ENCODE measurements at regions not wholly inside any gene's neighbourhood (a gene's known extent, or its start where the extent isn't known, plus 50 kb on each side); places are given as distances from the start of the nearest gene placed in this dataset.
"Not testable (repeated sequence)": the region's sequence is repeated elsewhere in the genome, so short reads cannot be mapped to it uniquely, and the experiment has no call there.

DNA sequence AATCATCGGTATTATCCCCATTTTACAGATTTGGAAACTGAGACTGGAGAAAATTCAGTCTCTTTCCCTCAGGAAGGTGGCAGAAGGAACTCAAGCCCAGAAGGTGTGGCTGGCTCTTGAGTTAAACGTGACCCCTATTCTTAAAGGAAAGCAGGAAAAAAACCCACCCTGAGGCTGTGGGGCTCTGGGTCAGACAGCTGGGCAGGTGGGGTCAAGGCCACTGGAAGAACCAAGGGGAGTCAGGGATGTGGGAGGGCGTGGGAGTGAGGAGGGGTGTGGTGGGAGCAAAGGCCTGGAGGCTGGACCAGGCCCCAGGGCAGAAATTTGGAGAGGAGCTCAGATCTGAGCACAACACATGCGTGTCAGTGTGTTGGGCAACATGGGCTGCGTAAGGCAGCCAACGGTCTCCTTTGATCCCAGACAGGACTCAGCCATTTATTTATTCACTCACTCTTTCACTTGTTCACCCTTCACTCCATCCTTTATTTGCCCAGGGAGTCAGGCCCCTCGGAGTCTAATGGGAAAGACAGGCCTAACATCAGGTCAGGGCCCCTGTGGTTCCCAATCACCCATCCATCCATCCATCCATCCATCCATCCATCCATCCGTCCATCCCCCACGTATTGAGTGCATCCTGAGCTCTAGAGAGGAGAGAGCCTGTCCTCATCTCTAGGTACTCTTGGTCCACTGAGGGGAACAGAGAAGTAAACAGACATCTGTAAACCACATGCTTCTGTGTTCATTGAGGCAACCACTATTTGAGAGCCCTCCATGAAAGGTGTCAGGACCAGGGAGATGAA is 165.0 kb downstream of the VEGFA start:
- no peak for DNase-seq (ENCODE audit: low spot score)

DNA sequence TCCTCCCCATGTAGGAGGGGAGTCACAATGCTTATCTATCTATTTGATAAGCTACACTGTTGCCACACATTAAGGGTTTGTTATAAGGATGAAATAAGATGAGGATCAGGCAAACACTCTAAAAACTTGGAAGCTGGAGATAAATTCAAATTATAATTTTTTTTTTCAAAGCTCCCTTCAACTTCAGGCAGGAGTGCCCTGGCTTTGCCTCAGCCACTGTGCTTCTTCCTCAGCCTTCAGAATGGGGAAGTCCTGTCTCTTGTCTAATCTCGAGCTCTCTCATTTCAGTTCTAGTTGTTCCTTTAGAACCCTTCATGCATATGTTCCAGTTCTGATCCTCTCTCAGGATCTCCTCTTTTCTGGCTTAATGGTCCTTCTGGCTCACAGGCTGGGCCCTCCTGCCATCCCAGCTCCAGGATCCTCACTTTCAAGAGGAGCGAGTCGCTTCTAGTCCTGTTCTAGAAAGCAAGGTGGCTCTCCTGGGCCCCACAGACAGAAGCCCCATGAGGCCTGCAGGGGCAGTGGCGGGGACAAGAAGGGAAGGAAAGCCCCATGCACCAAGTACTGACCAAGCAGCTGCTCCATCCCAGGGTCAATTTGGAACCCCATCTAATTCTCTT is 164.3 kb downstream of the VEGFA start:
- no peak for DNase-seq (ENCODE audit: low spot score)

DNA sequence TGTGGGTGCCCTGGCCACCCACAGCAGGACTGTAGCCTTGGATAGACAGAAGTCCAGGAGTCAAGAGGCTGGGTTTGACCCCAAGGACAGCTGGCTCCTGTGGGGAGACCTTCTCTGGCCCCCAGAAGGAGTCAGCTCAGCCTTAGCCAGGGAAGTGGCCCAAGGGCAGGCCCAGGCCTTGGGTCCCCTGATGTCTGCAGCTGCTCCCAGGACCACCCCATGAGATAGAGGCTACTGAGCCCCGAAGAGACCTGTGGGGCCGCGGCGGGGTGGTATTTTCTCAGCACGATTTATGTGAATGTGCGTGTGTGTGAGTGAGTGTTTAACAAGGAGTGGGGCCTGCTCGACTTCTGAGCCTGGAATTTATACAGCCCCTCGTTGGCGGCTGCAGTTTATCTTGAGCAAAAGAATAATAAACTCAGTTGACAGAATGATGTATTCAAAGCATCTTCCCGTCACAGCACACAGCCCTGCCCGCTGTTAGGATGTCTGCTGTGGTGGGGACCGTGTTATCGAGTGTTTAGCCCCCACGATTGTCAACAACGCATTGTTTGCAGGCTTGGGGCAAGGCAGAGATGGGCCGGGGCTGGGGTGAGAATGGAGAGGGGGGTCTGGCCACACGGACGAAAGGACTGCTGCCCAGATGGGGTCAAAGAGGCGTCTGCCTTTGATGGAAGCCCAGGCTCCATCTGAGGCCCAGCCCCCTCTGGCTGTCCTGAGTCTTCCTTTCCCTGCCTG is 163.3 kb downstream of the VEGFA start:
- no peak for DNase-seq (ENCODE audit: low spot score)

DNA sequence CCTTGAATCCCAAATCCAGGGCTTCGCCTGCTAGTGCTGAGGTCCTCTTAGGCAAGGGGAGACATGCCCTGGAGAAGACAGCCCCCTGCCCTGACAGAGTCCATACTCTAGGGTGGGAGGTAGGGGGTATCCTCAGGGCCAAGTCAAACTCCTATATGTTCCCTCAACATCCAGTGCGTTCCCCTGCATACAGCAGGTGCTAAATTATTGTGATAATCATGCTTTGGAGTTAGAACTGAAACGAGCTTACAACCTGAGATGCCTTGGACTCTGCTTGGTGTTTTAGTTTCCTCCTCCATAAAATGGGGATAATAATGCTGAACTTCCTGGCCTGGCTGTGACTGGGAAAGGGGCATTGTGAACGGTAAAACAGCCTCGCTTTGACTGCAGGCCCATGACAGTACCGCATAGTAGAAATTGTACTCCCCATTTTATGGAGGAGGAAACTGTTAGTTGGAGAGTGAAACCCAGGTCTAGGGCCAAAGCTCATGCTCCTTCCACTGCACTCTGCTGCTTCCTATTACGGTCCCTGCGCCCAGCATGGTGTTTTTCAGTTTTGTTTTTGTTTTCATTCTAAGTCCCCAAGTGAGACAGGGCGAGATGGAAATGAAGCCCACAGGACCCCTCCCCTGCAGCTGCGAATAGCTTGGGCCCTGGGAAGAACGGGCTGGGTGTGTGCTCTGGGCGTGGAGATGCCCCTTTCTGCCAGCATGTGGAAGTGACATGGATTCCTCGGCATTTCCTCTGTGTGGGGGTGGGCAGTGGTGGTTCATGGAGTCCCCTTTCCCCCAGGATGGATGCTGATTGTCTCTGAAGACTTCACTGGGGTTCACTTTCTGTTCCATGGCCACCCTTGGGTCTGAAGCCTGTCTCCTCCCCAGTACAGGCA is 162.5 kb downstream of the VEGFA start:
- no peak for DNase-seq (ENCODE audit: low spot score)

DNA sequence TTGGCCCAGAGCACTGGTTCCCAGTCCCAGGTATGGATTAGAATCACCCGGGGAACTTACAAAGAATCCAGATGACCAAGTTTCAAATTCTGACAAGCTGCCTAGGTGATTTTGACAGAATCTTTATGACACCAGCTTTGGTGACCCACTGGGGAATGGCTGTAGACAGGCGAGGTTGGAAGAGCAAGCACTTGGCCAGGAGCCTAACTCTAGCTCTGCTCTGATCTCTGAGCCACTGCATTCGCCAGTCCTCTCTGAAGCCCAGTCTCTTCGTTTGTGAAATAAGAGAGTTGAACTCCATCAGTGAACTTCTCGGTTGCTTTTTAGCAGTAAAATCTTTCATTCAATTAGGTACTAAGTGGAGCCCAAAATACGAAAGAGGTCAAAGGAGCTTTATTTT is 161.2 kb downstream of the VEGFA start:
- DNase-seq (ENCODE audit: low spot score), result no peak

DNA sequence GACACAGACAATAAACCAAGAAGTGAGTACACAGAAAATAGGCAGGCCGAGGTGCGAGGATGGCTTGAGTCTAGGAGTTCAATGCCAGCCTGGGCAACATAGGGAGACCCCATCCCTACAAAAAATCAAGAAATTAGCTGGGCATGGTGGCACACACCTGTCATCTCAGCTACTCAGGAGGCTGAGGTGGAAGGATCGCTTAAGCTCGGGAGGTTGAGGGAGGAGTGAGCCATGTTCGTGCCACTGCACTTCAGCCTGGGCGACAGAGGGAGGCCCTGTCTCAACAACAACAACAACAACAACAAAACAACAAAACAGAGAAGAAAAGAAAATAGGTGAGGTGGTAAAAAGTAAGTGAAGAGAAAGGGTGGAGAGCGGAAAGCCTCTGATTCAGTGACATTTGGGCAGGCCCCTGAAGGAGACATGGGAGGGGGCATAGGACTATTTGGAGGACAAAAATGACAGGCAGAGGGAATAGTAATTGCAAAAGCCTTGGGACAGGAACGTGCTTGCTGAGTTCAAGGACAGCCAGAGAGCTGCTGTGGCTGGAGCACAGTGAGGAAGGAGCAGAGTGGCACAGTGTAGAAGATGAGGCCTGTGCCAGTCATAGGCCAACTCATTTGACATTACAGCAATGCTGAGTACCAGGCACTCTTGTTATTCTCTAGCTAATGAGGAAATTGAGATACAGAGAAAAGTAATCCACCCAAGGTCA is 160.6 kb downstream of the VEGFA start:
- DNase-seq (ENCODE audit: low spot score), result no peak

DNA sequence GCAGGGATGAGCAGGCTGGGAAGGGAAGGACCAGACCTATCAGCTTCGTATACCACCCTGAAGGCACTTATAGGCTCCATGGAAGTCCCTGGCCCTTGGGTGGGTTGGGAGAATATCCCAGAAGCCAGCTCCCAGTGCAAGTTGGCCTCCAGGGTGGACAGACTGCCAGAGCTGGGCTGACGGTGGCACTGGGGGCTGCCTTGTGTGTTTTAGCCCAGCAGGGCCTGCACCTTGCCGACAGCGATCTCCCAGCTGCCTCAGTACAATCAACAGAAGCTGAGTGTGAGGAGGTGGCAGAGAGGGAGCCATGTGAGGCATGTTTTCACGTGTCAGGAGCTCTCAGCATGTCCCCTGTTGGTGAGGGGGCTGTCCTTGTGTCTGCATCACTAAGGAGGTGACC is 159.5 kb downstream of the VEGFA start:
- DNase-seq (ENCODE audit: low spot score), result no peak

DNA sequence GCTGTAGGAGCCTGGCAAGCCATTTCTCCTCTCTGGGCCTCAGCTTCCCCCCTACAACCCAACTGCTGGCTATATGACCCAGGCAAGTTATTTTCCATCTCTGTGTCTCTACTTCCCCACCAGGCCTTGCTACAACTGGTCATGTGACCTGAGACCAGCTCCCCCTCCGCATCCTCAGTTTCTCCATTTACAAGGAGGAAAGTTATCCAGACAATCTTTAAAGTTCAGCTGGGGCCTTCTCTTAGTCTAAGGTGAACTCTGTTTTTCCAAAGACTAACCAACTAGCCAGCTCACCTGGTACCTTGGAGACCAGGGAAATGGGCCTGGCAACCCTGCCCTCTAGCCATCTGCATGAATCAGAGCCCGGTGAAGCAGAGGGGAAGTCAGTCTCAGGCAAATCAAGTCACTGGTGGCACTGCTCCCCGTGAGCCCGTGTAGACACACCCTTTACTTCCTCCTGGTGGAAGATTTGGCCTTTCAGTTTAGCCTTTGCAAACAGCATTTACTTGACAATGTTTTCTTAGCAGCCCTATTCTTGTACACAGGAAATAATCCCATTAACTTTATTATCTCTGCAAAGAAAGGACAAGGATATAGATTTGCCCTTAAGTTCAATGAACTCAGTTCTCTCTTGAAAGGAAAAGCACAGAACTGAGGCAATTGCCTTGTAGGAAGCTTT is 157.7 kb downstream of the VEGFA start:
- no peak for DNase-seq (ENCODE audit: low spot score)

DNA sequence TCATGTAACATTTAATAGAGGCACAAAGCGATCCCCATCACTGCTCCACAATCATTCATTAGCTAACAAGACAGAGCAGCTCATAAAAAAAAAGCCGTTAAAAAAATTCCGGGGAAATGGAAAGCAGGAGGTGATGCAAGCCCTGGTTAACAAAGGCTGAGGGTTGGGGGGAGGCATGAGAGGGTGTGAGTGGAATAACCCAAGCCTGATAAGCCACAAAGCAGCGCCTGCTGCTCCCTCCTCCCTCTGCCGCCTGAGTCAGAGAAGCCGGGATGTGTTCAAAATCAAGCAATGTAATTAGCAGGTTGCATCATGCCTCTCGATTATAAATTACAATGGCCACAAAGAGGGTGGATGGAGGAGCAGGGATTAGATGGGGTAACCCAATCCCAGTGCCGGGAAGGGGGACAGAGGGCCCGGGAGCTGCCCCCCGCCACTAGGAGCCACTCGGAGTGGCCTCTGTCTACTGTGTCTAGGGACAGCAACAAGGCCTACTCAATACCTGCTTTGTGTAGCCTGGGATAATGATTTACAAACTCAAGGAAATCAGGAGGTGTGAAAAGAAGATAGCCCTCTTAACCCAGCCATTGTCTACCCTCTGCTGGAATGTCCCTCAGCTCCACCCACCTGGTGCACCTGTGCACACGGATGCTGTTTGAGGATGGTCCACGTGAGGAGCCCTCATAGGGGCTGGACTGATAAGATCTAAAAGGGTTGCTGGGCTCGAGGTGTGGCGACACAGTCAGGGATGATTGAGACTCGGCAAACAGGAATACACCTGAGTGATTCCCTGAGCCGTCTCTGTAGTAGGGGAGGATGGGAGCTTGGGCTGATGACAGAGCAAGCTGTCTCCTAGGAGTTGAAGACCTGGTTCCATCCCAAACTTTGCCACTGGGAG is 156.9 kb downstream of the VEGFA start:
- no peak for DNase-seq (ENCODE audit: low spot score)

DNA sequence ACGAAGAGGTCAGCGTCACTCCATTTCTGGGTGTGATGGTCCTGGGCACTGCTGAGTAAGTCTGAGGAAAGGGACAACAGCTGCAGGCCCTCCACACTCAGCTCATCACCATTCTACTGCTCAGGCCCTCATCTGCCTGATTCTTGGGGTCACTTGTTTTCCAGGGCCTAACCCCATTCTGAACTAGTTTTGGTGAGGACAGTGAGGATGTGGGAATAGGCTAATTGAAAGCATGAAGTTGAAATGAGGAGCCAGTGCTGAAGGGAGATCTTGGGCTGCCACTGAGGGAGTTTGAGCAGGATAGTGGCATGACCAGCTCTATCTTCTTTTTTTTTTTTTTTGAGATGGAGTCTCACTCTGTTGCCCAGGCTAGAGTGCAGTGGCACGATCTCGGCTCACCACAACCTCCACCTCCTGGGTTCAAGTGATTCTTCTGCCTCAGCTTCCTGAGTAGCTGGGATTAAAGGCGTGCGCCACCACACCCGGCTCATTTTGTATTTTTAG is 155.7 kb downstream of the VEGFA start:
- not testable (repeated sequence) for DNase-seq (ENCODE audit: low spot score)

DNA sequence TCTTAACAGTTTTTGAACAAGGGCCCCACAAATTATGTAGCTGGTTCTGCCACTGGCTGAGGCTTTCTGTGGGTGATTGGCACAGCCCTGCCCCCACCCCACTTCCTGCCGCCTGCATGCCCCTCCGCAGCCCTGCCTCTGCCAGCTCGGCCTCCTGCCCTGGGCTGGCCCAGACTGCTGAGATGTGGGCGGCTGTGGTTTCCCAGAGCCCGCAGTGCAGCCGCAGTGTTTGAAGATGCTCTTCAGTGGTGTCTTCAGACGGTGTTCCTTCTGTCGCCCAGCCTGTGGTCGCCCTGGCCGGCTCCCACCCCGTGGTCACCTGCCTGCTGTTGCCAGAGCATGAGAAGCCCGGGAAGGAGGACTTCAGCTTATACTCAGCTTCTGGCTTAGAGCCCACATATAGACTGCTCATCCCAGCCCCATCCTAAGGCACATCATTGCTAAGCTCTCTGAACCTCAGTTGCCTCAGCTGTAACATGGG is 154.3 kb downstream of the VEGFA start:
- peak; percentile 36 for DNase-seq (ENCODE audit: low spot score)

DNA sequence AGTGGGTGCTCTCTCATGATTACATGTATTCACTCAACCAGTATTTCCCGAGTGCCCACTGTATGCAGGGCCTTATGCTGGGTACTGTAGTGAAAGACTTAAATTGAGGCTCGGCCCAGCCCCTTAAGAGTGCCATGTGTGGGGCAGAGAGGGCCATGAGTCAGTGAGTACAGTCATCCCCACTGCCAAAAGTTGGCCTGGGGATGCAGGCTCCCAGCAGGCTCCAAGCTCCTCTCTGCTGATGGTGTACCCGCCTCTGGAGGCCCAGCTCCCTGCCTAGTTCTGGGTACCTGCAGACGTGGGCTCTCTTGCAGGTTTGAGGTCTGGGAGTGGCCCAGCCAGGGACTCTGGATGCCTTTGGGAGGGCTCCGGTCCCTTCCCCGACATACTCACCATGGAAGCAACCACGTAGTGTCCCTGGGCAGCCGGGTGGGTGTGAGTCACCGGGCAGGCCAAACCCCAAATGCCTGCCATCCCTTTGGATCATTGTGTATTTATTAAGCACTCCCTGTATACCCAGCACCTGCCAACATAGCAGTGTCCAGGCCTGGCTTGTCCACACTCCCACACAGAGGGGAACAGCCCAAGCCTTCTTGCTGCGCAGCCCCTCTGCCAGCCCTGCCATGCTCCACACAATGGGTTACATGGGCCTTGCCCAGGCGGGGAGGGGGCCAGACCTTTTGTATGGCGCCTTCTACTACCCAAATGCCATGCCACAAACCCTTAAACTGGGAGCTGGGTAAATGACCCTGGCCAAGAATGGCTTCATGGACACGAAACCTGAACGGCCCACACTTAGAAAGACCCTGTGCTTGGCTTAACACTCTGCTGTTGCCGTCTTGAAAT is 153.6 kb downstream of the VEGFA start:
- no peak for DNase-seq (ENCODE audit: low spot score)

DNA sequence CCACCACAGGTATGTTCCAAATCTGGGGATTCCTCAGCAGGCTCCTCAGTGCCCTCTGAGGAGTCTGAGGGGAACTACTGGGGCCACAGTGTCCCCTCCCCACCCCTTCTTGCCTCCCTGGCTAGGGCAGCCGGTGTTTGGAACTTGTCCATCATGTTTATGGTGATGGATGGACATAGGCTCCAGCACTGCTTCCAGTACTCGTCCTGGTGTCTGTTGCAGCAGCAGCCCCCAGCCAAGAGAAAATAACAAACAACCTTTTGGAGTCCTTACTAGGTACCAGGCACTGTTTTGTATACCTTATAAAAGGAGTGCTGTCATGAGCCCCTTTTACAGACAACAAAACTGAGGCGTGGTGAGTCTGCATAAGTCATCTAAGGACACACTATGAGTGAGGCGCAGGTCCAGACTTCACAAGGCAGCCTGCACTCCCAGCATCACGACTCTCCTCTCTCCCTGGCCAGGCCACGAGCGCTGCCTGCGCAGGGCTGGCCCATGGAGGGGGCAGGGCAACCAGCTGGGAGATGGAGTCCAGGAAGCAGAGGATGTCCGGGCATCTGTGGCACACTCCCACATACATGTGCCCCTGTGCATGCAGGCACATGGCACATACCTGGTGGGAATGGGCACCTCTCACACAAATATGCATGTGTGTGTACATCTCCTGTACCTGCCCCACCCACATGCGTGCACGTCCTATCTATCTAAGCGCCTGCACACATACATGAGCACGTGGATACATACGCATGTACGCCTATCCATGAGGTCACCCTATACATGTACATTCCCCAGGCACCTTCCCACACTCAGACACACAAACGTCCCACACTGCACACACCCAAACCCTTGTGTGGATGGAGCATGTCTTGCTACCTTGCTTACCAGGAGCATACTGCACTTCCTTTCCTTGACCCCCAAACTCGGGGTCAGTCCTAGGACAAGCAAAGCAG is 152.7 kb downstream of the VEGFA start:
- no peak for DNase-seq (ENCODE audit: low spot score)

DNA sequence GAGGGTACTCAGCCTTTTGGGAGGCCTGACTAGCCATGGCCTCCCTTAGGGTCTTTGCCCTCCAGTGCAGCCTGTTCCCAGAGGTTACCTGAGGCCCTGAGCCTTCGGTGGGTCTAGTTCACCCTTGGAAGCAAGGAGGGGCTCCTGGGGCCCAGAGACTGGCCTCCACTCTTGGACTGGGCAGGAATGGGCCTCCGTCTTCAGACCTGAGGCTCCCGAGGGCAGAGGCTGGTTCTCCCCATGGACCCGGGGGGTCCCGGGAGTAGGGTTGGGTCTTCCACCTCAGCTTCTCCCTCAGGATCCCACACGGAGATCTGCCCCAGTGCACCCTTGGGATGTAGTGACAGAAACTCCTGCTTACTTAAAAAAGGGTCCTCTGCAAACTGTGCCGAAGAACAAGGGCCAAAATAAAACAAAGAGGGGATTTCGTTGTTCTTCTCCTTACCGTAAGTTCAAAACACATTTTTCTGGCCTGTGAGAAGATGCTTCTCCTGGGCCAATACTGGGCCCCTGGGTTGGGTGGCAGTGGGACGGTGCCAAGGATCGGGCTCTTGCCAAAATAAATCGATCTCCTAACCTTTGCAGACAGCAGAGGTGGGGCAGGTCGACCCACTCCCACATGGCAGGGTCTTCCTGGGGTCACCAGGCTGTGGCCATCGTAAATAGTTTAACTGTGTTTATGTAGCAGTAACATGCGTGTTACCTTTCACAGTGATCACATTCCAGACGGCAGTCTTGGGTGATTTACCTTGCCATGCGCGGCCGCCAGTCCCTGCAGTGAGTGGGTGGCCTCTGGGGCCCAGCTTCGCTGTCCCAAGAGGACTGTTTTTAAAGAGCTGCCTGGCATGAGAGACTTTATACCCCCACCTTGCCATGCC is 151.8 kb downstream of the VEGFA start:
- no peak for DNase-seq (ENCODE audit: low spot score)

DNA sequence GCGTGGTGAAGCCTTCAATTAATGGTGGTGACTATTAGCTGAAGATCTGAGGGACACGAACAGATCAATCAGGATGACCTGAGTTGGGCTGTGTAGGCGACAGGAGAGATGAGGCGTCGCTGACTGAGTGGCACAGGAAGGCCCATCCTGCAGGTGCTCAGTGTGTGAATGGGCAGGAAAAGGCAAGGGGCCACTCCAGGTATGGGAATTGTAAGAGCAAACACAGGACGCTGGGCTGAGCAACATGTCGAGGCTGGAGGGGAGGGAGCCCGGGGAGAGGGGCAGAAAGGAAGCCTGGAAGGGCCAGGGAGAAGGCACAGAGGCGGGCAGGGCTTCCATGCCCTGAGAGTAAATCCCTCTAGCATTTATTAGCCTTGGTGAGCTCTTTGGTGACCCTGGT is 151.0 kb downstream of the VEGFA start:
- DNase-seq (ENCODE audit: low spot score), result no peak

DNA sequence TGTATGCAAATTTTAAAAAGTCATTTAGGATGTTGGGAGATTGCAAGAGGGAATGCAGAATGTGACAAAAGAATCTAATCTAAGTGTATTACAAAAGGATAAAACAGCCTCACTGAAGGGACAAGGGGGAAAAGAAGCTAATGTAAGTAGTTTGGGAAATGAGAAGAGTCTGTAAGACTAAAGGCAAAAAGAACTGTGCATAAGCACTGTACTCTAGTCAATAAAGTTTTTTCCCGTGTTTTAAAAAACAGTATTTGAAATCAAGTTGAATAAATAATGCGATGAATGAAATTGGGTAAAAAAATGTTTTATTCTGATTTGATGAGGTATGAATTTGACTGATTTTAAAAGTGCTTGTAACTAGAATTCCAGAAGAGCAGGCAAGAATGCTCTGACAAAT is 149.8 kb downstream of the VEGFA start:
- DNase-seq (ENCODE audit: low spot score), result no peak

All from CD4-positive, alpha-beta T cell treated with Interleukin-6 at 100 ng/mL for 8 hours (primary cell).